Upper lobe of left lung (tissue), 4 donors: ENCODE measurements at regions not wholly inside any gene's neighbourhood (a gene's known extent, or its start where the extent isn't known, plus 50 kb on each side); places are given as distances from the start of the nearest gene placed in this dataset.

ENCODE experiments used
- CTCF ChIP-seq, 6 experiments: fragments of 450-650 bp in 4 of 6; fragments of 200-600 bp in 2 of 6; sonication (generic) in 2 of 6; IDR thresholded peaks; one replicate each; pipeline ENCODE4 v1.5.1; 2016 to 2019; ENCODE audit warnings: antibody characterized with exemption in 6 of 6
- POLR2AphosphoS5 ChIP-seq, 2 donors: sonication (generic); formaldehyde crosslinking; IDR thresholded peaks; one replicate each; pipeline ENCODE4 v1.5.1; 2017; ENCODE audit warnings: antibody characterized with exemption in 2 of 2

GRCh38 chr17:70241071-70241470, 71.7 kb downstream of the KCNJ2 start:
- TF ChIP-seq CTCF (IDR thresholded peaks at IDR 0.05) (no peak), POLR2AphosphoS5 (IDR thresholded peaks at IDR 0.05) (no peak)
